ENCODE measurements at regions not wholly inside any gene's neighbourhood (a gene's known extent, or its start where the extent isn't known, plus 50 kb on each side); places are given as distances from the start of the nearest gene placed in this dataset.

DNA sequence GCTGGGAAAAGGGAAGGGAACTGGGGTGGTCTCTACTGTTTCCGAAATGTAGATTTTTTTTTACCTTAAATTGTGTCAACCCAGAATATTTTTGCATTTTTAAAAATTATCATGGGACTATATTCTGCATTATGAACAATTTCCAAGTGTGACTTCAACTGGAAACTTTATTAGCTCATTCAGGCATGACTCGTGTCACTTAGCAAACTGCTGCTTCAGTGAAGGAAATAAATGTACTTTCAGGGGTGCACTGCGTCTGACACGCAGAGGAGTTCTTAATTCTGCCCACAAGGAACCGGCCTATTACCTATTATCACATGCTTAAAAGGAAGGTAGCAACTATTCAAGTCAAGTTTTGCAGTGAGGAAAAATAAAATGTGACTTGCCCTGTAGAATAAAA, 291.3 kb upstream of the PRDM1 start (continued):
- TF ChIP-seq ZNF610 (tag by site-specific recombination; IDR thresholded peaks at IDR 0.05; ENCODE audit: borderline replicate concordance): no peak
- TF ChIP-seq ZNF184 (tag by site-specific recombination; IDR thresholded peaks at IDR 0.05): no peak

- ChIA-PET CTCF (interaction anchor here (0.7 kb wide), 1 partner anchor 61 kb away, joined by 4 read pairs; no protein-coding TSS in a partner anchor), POLR2A (no interaction called here)
- no peak overlapping the region for H3K4me3 ChIP-seq (ENCODE audit: low read depth, low read length)
- no peaks in the 10 kb centered on the region for H3K36me3 ChIP-seq (ENCODE audit: control insufficient read depth in 2 of 2, insufficient read depth in 1 of 2, low read length in 2 of 2)
- H3K4me1 ChIP-seq (ENCODE audit: control insufficient read depth, insufficient read depth, low read length): no peaks in the 10 kb centered on the region
- H3K27ac ChIP-seq (ENCODE audit: extremely low read depth, low read depth, low read length): no peak overlapping the region
- TF ChIP-seq ZIC2 (tag by site-specific recombination; IDR thresholded peaks at IDR 0.05) (peak; percentile 51), ZBTB21 (tag by site-specific recombination; IDR thresholded peaks at IDR 0.05) (no peak), REST (tag by site-specific recombination; IDR thresholded peaks at IDR 0.05) (no peak)
- H3K9me3 ChIP-seq (ENCODE audit: control insufficient read depth, insufficient read depth, low read depth, low read length): no peaks in the 10 kb centered on the region
Observed at GRCh38 chr6:105794239-105794638, 291.9 kb upstream of the PRDM1 start.

- TF ChIP-seq, protein P1, sequence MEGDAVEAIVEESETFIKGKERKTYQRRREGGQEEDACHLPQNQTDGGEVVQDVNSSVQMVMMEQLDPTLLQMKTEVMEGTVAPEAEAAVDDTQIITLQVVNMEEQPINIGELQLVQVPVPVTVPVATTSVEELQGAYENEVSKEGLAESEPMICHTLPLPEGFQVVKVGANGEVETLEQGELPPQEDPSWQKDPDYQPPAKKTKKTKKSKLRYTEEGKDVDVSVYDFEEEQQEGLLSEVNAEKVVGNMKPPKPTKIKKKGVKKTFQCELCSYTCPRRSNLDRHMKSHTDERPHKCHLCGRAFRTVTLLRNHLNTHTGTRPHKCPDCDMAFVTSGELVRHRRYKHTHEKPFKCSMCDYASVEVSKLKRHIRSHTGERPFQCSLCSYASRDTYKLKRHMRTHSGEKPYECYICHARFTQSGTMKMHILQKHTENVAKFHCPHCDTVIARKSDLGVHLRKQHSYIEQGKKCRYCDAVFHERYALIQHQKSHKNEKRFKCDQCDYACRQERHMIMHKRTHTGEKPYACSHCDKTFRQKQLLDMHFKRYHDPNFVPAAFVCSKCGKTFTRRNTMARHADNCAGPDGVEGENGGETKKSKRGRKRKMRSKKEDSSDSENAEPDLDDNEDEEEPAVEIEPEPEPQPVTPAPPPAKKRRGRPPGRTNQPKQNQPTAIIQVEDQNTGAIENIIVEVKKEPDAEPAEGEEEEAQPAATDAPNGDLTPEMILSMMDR (tag by site-specific recombination; IDR thresholded peaks at IDR 0.05): 0 out of 2 replicates have a peak, but pooled peaks have one; percentile 8
- TF ChIP-seq ZBTB8A (tag by site-specific recombination; IDR thresholded peaks at IDR 0.05): no peak
- ChIA-PET POLR2A (no interaction called here), CTCF (interaction anchor here (0.6 kb wide), 1 partner anchor 294 kb away, joined by 3 read pairs; no protein-coding TSS in a partner anchor)
- Histone ChIP-seq H3K4me3 (ENCODE audit: low read depth, low read length) (no peak overlapping the region), H3K9me3 (ENCODE audit: control insufficient read depth, insufficient read depth, low read depth, low read length) (no peaks in the 10 kb centered on the region), H3K4me1 (ENCODE audit: control insufficient read depth, insufficient read depth, low read length) (no peaks in the 10 kb centered on the region), H3K27ac (ENCODE audit: extremely low read depth, low read depth, low read length) (no peak overlapping the region), H3K36me3 (ENCODE audit: control insufficient read depth in 2 of 2, insufficient read depth in 1 of 2, low read length in 2 of 2) (no peaks in the 10 kb centered on the region)
Observed at GRCh38 chr6:105793130-105793529, 293.0 kb upstream of the PRDM1 start.

- Histone ChIP-seq H3K4me3 (ENCODE audit: low read depth, low read length) (no peak overlapping the region), H3K36me3 (ENCODE audit: control insufficient read depth in 2 of 2, insufficient read depth in 1 of 2, low read length in 2 of 2) (no peaks in the 10 kb centered on the region), H3K4me1 (ENCODE audit: control insufficient read depth, insufficient read depth, low read length) (no peaks in the 10 kb centered on the region), H3K9me3 (ENCODE audit: control insufficient read depth, insufficient read depth, low read depth, low read length) (no peaks in the 10 kb centered on the region), H3K27ac (ENCODE audit: extremely low read depth, low read depth, low read length) (no peak overlapping the region)
- CTCF ChIA-PET: interaction anchor here (0.9 to 1.0 kb wide), 2 partner anchors 41 to 360 kb away, joined by 3 read pairs; no protein-coding TSS in a partner anchor
- POLR2A ChIA-PET: no interaction called here
- TF ChIP-seq ZNF544 (tag by site-specific recombination; IDR thresholded peaks at IDR 0.05): no peak
- no peak for TF ChIP-seq ZNF16 (tag by site-specific recombination; IDR thresholded peaks at IDR 0.05; ENCODE audit: low read depth)
- TF ChIP-seq ZBTB49 (tag by site-specific recombination; IDR thresholded peaks at IDR 0.05; ENCODE audit: low read depth): no peak
- TF ChIP-seq, protein P2, sequence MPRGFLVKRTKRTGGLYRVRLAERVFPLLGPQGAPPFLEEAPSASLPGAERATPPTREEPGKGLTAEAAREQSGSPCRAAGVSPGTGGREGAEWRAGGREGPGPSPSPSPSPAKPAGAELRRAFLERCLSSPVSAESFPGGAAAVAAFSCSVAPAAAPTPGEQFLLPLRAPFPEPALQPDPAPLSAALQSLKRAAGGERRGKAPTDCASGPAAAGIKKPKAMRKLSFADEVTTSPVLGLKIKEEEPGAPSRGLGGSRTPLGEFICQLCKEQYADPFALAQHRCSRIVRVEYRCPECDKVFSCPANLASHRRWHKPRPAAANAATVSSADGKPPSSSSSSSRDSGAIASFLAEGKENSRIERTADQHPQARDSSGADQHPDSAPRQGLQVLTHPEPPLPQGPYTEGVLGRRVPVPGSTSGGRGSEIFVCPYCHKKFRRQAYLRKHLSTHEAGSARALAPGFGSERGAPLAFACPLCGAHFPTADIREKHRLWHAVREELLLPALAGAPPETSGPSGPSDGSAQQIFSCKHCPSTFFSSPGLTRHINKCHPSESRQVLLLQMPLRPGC (tag by site-specific recombination; IDR thresholded peaks at IDR 0.05): no peak
- TF ChIP-seq, protein P3, sequence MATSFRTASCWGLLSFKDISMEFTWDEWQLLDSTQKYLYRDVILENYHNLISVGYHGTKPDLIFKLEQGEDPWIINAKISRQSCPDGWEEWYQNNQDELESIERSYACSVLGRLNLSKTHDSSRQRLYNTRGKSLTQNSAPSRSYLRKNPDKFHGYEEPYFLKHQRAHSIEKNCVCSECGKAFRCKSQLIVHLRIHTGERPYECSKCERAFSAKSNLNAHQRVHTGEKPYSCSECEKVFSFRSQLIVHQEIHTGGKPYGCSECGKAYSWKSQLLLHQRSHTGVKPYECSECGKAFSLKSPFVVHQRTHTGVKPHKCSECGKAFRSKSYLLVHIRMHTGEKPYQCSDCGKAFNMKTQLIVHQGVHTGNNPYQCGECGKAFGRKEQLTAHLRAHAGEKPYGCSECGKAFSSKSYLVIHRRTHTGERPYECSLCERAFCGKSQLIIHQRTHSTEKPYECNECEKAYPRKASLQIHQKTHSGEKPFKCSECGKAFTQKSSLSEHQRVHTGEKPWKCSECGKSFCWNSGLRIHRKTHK (tag by site-specific recombination; IDR thresholded peaks at IDR 0.05): no peak
- TF ChIP-seq ZNF624 (tag by site-specific recombination; IDR thresholded peaks at IDR 0.05): no peak
- no peak for TF ChIP-seq ZNF529 (tag by site-specific recombination; IDR thresholded peaks at IDR 0.05; ENCODE audit: insufficient replicate concordance)
- TF ChIP-seq, protein P1 (tag by site-specific recombination; IDR thresholded peaks at IDR 0.05): no peak
Observed at GRCh38 chr6:105791583-105792318, 294.4 kb upstream of the PRDM1 start.
